ENCODE measurements at regions not wholly inside any gene's neighbourhood (a gene's known extent, or its start where the extent isn't known, plus 50 kb on each side); places are given as distances from the start of the nearest gene placed in this dataset.
"Not testable (repeated sequence)": the region's sequence is repeated elsewhere in the genome, so short reads cannot be mapped to it uniquely, and the experiment has no call there.

- DNase-seq (ENCODE audit: extremely low read depth, low read depth): no peak
Observed at GRCh38 chr4:188282471-188283232, 143.4 kb downstream of the TRIML1 start.

- no peak for DNase-seq (ENCODE audit: extremely low read depth, low read depth)
Observed at GRCh38 chr4:188287169-188287894, 148.1 kb downstream of the TRIML1 start.

- DNase-seq (ENCODE audit: extremely low read depth, low read depth): no peak
Observed at GRCh38 chr4:188289531-188290125, 150.4 kb downstream of the TRIML1 start.

- no peak for DNase-seq (ENCODE audit: extremely low read depth, low read depth)
Observed at GRCh38 chr4:188295899-188296298, 156.7 kb downstream of the TRIML1 start.

- DNase-seq (ENCODE audit: extremely low read depth, low read depth): no peak
Observed at GRCh38 chr4:188296331-188296730, 157.1 kb downstream of the TRIML1 start.

- no peak for DNase-seq (ENCODE audit: extremely low read depth, low read depth)
Observed at GRCh38 chr4:188297873-188298272, 158.6 kb downstream of the TRIML1 start.

- no peak for DNase-seq (ENCODE audit: extremely low read depth, low read depth)
Observed at GRCh38 chr4:188299161-188299560, 159.9 kb downstream of the TRIML1 start.

- no peak for DNase-seq (ENCODE audit: extremely low read depth, low read depth)
Observed at GRCh38 chr4:188300385-188300784, 161.1 kb downstream of the TRIML1 start.

GRCh38 chr4:188305690-188306089, 166.4 kb downstream of the TRIML1 start:
- DNase-seq (ENCODE audit: extremely low read depth, low read depth): no peak

- DNase-seq (ENCODE audit: extremely low read depth, low read depth): no peak
Observed at GRCh38 chr4:188307591-188307990, 168.3 kb downstream of the TRIML1 start.

GRCh38 chr4:188308142-188308541, 168.9 kb downstream of the TRIML1 start:
- DNase-seq (ENCODE audit: extremely low read depth, low read depth): no peak

GRCh38 chr4:188316391-188316790, 177.2 kb downstream of the TRIML1 start:
- no peak for DNase-seq (ENCODE audit: extremely low read depth, low read depth)

- no peak for DNase-seq (ENCODE audit: extremely low read depth, low read depth)
Observed at GRCh38 chr4:188328966-188329365, 189.7 kb downstream of the TRIML1 start.

- no peak for DNase-seq (ENCODE audit: extremely low read depth, low read depth)
Observed at GRCh38 chr4:188329521-188329920, 190.3 kb downstream of the TRIML1 start.

GRCh38 chr4:188332265-188332664, 193.0 kb downstream of the TRIML1 start:
- no peak for DNase-seq (ENCODE audit: extremely low read depth, low read depth)

- no peak for DNase-seq (ENCODE audit: extremely low read depth, low read depth)
Observed at GRCh38 chr4:188336891-188337290, 197.7 kb downstream of the TRIML1 start.

- DNase-seq (ENCODE audit: extremely low read depth, low read depth): no peak
Observed at GRCh38 chr4:188341428-188341827, 202.2 kb downstream of the TRIML1 start.

- no peak for DNase-seq (ENCODE audit: extremely low read depth, low read depth)
Observed at GRCh38 chr4:188346171-188346809, 207.0 kb downstream of the TRIML1 start.

GRCh38 chr4:188347339-188347738, 208.1 kb downstream of the TRIML1 start:
- no peak for DNase-seq (ENCODE audit: extremely low read depth, low read depth)

GRCh38 chr4:188349569-188349968, 210.3 kb downstream of the TRIML1 start:
- not testable (repeated sequence) for DNase-seq (ENCODE audit: extremely low read depth, low read depth)

- DNase-seq (ENCODE audit: extremely low read depth, low read depth): no peak
Observed at GRCh38 chr4:188363196-188363595, 224.0 kb downstream of the TRIML1 start.

Data from NCI-H460 (cell line).